ENCODE measurements at regions not wholly inside any gene's neighbourhood (a gene's known extent, or its start where the extent isn't known, plus 50 kb on each side); places are given as distances from the start of the nearest gene placed in this dataset.

- TF ChIP-seq CTCF (IDR thresholded peaks at IDR 0.05) (no peak), POLR2A (IDR thresholded peaks at IDR 0.05) (no peak)
These were observed 122.5 kb upstream of the LDB2 start for GRCh38 chr4:17020901-17021300.
